22Rv1 (cell line): ENCODE measurements at regions not wholly inside any gene's neighbourhood (a gene's known extent, or its start where the extent isn't known, plus 50 kb on each side); places are given as distances from the start of the nearest gene placed in this dataset.

Source experiments
- H3K27ac ChIP-seq: fragments of 450-650 bp; 2 replicates; pipeline ENCODE4 v1.5.1; 2017
- CTCF ChIP-seq: fragments of 450-650 bp; IDR thresholded peaks from 2 replicates; pipeline ENCODE4 v1.5.1; 2017; ENCODE audit warnings: mild to moderate bottlenecking
- ZFX ChIP-seq: fragments of 450-650 bp; IDR thresholded peaks from 2 replicates; pipeline ENCODE4 v1.6.1; 2017; ENCODE audit warnings: antibody characterized with exemption, borderline replicate concordance

GRCh38 chr18:22605736-22606135 is 188.0 kb upstream of the CTAGE1 start:
- TF ChIP-seq CTCF (no peak), ZFX (no peak)

GRCh38 chr18:22606563-22607283 is 189.0 kb upstream of the CTAGE1 start:
- H3K27ac ChIP-seq: no peak overlapping the region
- no peak for TF ChIP-seq CTCF
- TF ChIP-seq ZFX: no peak

More at GRCh38 chr18:22605736-22606135, 188.0 kb upstream of the CTAGE1 start:
- no peak overlapping the region for H3K27ac ChIP-seq

- TF ChIP-seq CTCF: no peak
- no peak overlapping the region for H3K27ac ChIP-seq
Observed at GRCh38 chr18:22607284-22607635, 189.5 kb upstream of the CTAGE1 start.

- TF ChIP-seq ZFX (no peak), CTCF (no peak)
- H3K27ac ChIP-seq: peak overlapping the region; percentile 49
Observed at GRCh38 chr18:22608847-22609246, 191.1 kb upstream of the CTAGE1 start.

- H3K27ac ChIP-seq: peak overlapping the region; percentile 49
Observed at GRCh38 chr18:22609642-22610041, 191.9 kb upstream of the CTAGE1 start.

GRCh38 chr18:22613058-22613690 is 195.5 kb upstream of the CTAGE1 start:
- no peak for TF ChIP-seq ZFX
- no peak for TF ChIP-seq CTCF
- H3K27ac ChIP-seq: no peak overlapping the region

More at GRCh38 chr18:22609642-22610041, 191.9 kb upstream of the CTAGE1 start:
- no peak for TF ChIP-seq ZFX

GRCh38 chr18:22613788-22614187 is 196.1 kb upstream of the CTAGE1 start:
- TF ChIP-seq ZFX (no peak), CTCF (no peak)
- no peak overlapping the region for H3K27ac ChIP-seq
